ENCODE measurements at regions not wholly inside any gene's neighbourhood (a gene's known extent, or its start where the extent isn't known, plus 50 kb on each side); places are given as distances from the start of the nearest gene placed in this dataset.

DNA sequence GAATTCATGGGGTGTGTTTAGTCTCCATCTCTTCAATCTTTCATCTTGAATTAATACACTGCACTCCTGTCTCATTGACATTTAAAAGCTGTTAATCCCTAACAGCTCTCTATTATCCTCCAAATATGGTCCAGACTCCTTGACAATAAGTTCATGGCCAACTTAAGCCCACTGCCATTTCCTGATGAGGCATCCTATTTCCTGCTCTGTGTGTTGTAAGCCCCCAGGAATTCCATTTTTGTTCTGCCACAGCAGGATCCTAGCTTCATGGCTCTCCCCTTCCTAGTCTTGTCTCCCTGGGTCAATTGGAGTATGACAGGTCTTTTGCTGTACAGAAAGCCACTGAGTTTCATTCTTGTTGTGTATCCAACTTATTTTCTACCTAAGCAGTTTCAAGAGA is 218.8 kb downstream of the OTUD1 start:
- TF ChIP-seq EZH2 (IDR thresholded peaks at IDR 0.05; ENCODE audit: borderline replicate concordance, low read depth, low read length, severe bottlenecking) (no peak), POLR2A (IDR thresholded peaks at IDR 0.05; ENCODE audit: low read depth, low read length) (no peak), POLR2AphosphoS5 (IDR thresholded peaks at IDR 0.05; ENCODE audit: insufficient read depth, low read depth, low read length) (no peak), FOS (IDR thresholded peaks at IDR 0.05; ENCODE audit: borderline replicate concordance, insufficient read depth, low read length) (no peak)
- TF ChIP-seq, protein P1, sequence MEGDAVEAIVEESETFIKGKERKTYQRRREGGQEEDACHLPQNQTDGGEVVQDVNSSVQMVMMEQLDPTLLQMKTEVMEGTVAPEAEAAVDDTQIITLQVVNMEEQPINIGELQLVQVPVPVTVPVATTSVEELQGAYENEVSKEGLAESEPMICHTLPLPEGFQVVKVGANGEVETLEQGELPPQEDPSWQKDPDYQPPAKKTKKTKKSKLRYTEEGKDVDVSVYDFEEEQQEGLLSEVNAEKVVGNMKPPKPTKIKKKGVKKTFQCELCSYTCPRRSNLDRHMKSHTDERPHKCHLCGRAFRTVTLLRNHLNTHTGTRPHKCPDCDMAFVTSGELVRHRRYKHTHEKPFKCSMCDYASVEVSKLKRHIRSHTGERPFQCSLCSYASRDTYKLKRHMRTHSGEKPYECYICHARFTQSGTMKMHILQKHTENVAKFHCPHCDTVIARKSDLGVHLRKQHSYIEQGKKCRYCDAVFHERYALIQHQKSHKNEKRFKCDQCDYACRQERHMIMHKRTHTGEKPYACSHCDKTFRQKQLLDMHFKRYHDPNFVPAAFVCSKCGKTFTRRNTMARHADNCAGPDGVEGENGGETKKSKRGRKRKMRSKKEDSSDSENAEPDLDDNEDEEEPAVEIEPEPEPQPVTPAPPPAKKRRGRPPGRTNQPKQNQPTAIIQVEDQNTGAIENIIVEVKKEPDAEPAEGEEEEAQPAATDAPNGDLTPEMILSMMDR (IDR thresholded peaks at IDR 0.05; ENCODE audit: extremely low read depth in 1 of 2, insufficient read depth in 1 of 2, low read depth in 1 of 2, low read length in 2 of 2), result no peak
- TF ChIP-seq, protein P2, sequence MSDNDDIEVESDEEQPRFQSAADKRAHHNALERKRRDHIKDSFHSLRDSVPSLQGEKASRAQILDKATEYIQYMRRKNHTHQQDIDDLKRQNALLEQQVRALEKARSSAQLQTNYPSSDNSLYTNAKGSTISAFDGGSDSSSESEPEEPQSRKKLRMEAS (IDR thresholded peaks at IDR 0.05; ENCODE audit: insufficient read depth, insufficient read length), result no peak
